ENCODE measurements at regions not wholly inside any gene's neighbourhood (a gene's known extent, or its start where the extent isn't known, plus 50 kb on each side); places are given as distances from the start of the nearest gene placed in this dataset.
A peak's percentile ranks its signal among the peaks of the same experiment; 100 is the strongest.

GRCh38 chr6:141364232-141364631, 768.5 kb upstream of the GJE1 start:
- intact Hi-C loops (cut with micrococcal nuclease; ENCODE audit: unreplicated experiment) = no loop called here
- Histone ChIP-seq H3K27ac (ENCODE audit: low read depth, low read length, poor library complexity, severe bottlenecking) (no peak overlapping the region), H3K27me3 (replicated peaks; ENCODE audit: insufficient read depth, low read depth, low read length, poor library complexity) (no peaks in the 10 kb centered on the region), H3K9me3 (ENCODE audit: low read depth, low read length, poor library complexity, severe bottlenecking) (no peaks in the 10 kb centered on the region), H3K4me1 (ENCODE audit: insufficient read depth, low read length, poor library complexity, severe bottlenecking) (peaks cover 5% of the 10 kb centered on the region), H3K4me3 (ENCODE audit: low read depth, low read length, poor library complexity, severe bottlenecking) (no peak overlapping the region), H3K36me3 (ENCODE audit: insufficient read depth, low read length, poor library complexity, severe bottlenecking) (no peaks in the 10 kb centered on the region)
- ChIA-PET CTCF (no interaction called here), POLR2A (ENCODE audit: low non-redundant PET) (no interaction called here)
- BruUV-seq (replicated peaks) = no TSS peak
- TF ChIP-seq CTCF (conservative IDR thresholded peaks at IDR 0.05; ENCODE audit: low read depth, low read length) (no peak), EZH2 (IDR thresholded peaks at IDR 0.05; ENCODE audit: borderline replicate concordance, low read depth, low read length, poor library complexity, severe bottlenecking) (no peak)
- DNase-seq (ENCODE audit: low spot score) = no peak

GRCh38 chr6:141361559-141361958, 771.2 kb upstream of the GJE1 start:
- H3K4me3 ChIP-seq (ENCODE audit: low read depth, low read length, poor library complexity, severe bottlenecking) = no peak overlapping the region
- ChIA-PET POLR2A (ENCODE audit: low non-redundant PET) (no interaction called here), CTCF (no interaction called here)
- no peak for DNase-seq (ENCODE audit: low spot score)
- H3K27ac ChIP-seq (ENCODE audit: low read depth, low read length, poor library complexity, severe bottlenecking) = no peak overlapping the region
- intact Hi-C loops (cut with micrococcal nuclease; ENCODE audit: unreplicated experiment) = no loop called here
- no TSS peak for BruUV-seq (replicated peaks)
- TF ChIP-seq EZH2 (IDR thresholded peaks at IDR 0.05; ENCODE audit: borderline replicate concordance, low read depth, low read length, poor library complexity, severe bottlenecking) = no peak
- TF ChIP-seq CTCF (conservative IDR thresholded peaks at IDR 0.05; ENCODE audit: low read depth, low read length) = no peak
- H3K9me3 ChIP-seq (ENCODE audit: low read depth, low read length, poor library complexity, severe bottlenecking) = no peaks in the 10 kb centered on the region
- H3K36me3 ChIP-seq (ENCODE audit: insufficient read depth, low read length, poor library complexity, severe bottlenecking) = no peaks in the 10 kb centered on the region
- no peaks in the 10 kb centered on the region for H3K27me3 ChIP-seq (replicated peaks; ENCODE audit: insufficient read depth, low read depth, low read length, poor library complexity)
- H3K4me1 ChIP-seq (ENCODE audit: insufficient read depth, low read length, poor library complexity, severe bottlenecking) = peaks cover 5% of the 10 kb centered on the region

GRCh38 chr6:141359953-141360352, 772.8 kb upstream of the GJE1 start:
- Histone ChIP-seq H3K27ac (ENCODE audit: low read depth, low read length, poor library complexity, severe bottlenecking) (no peak overlapping the region), H3K36me3 (ENCODE audit: insufficient read depth, low read length, poor library complexity, severe bottlenecking) (no peaks in the 10 kb centered on the region), H3K9me3 (ENCODE audit: low read depth, low read length, poor library complexity, severe bottlenecking) (no peaks in the 10 kb centered on the region), H3K4me3 (ENCODE audit: low read depth, low read length, poor library complexity, severe bottlenecking) (no peak overlapping the region), H3K4me1 (ENCODE audit: insufficient read depth, low read length, poor library complexity, severe bottlenecking) (peaks cover 8% of the 10 kb centered on the region), H3K27me3 (replicated peaks; ENCODE audit: insufficient read depth, low read depth, low read length, poor library complexity) (no peaks in the 10 kb centered on the region)
- no TSS peak for BruUV-seq (replicated peaks)
- POLR2A ChIA-PET (ENCODE audit: low non-redundant PET) = no interaction called here
- peak; percentile 27 for DNase-seq (ENCODE audit: low spot score)
- no peak for TF ChIP-seq CTCF (conservative IDR thresholded peaks at IDR 0.05; ENCODE audit: low read depth, low read length)
- TF ChIP-seq EZH2 (IDR thresholded peaks at IDR 0.05; ENCODE audit: borderline replicate concordance, low read depth, low read length, poor library complexity, severe bottlenecking) = no peak
- intact Hi-C loops (cut with micrococcal nuclease; ENCODE audit: unreplicated experiment) = no loop called here
- CTCF ChIA-PET = no interaction called here

Data from A673 (cell line).